Transverse colon (tissue), 4 donors: ENCODE measurements at regions not wholly inside any gene's neighbourhood (a gene's known extent, or its start where the extent isn't known, plus 50 kb on each side); places are given as distances from the start of the nearest gene placed in this dataset.

Experiments
- CTCF ChIP-seq, 5 experiments: fragments of 200-600 bp in 3 of 5; fragments of 450-650 bp in 2 of 5; sonication (generic) in 3 of 5; IDR thresholded peaks; 1 replicate in 2 of 5; 2 replicates in 3 of 5; pipeline ENCODE4 v1.5.1; 2016 to 2017; ENCODE audit warnings: antibody characterized with exemption in 5 of 5, inconsistent platforms in 3 of 5, mild to moderate bottlenecking in 2 of 5, moderate library complexity in 1 of 5
- EP300 ChIP-seq: sonication (generic); formaldehyde crosslinking; IDR thresholded peaks from one replicate; pipeline ENCODE4 v1.6.1; 2017; ENCODE audit warnings: antibody characterized with exemption, low read depth
- POLR2A ChIP-seq: fragments of 450-650 bp; IDR thresholded peaks from one replicate; pipeline ENCODE4 v1.6.1; 2016; ENCODE audit warnings: antibody characterized with exemption, mild to moderate bottlenecking, moderate library complexity
- POLR2AphosphoS5 ChIP-seq, 3 donors: sonication (generic); formaldehyde crosslinking; IDR thresholded peaks; one replicate each; pipeline ENCODE4 v1.6.1; 2016; ENCODE audit warnings: antibody characterized with exemption in 3 of 3

- no peak for TF ChIP-seq CTCF (IDR thresholded peaks at IDR 0.05)
- TF ChIP-seq POLR2A = no peak
- no peak for TF ChIP-seq EP300
- no peak for TF ChIP-seq POLR2AphosphoS5 (IDR thresholded peaks at IDR 0.05)
These were observed 284.5 kb downstream of the ZNF608 start for GRCh38 chr5:124461941-124462340.
